Lung (tissue), 11 donors: ENCODE measurements at regions not wholly inside any gene's neighbourhood (a gene's known extent, or its start where the extent isn't known, plus 50 kb on each side); places are given as distances from the start of the nearest gene placed in this dataset.
"Not testable (repeated sequence)": the region's sequence is repeated elsewhere in the genome, so short reads cannot be mapped to it uniquely, and the experiment has no call there.

ENCODE experiments used
- ATAC-seq: fragments of 200-7000 bp; cut with Tn5 transposase; one replicate; pipeline ENCODE4 v1.9.1; 2020; ENCODE audit warnings: moderate number of reproducible peaks; ENCODE audit not compliant: insufficient read depth, low FRiP score
- DNase-seq, 3 donors: peaks; one replicate each; pipeline ENCODE4 v3.0.0-alpha.2; 2013 to 2017
- H3K27ac ChIP-seq, 2 donors: one replicate each; pipeline ENCODE4 v1.5.1; 2013; ENCODE audit warnings: mild to moderate bottlenecking in 2 of 2, moderate library complexity in 2 of 2, control low read depth in 1 of 2, inconsistent platforms in 1 of 2, low read depth in 1 of 2, low read length in 1 of 2
- H3K27me3 ChIP-seq, 3 donors: one replicate each; pipeline ENCODE4 v1.5.1; 2013; ENCODE audit warnings: low read length in 2 of 3; ENCODE audit not compliant: control insufficient read depth in 3 of 3, insufficient read depth in 3 of 3
- H3K36me3 ChIP-seq, 4 donors: one replicate each; pipeline ENCODE4 v1.5.1; 2013; ENCODE audit warnings: low read length in 4 of 4, mild to moderate bottlenecking in 1 of 4, moderate library complexity in 1 of 4; ENCODE audit not compliant: control insufficient read depth in 4 of 4, insufficient read depth in 4 of 4
- H3K4me1 ChIP-seq, 5 donors: one replicate each; pipeline ENCODE4 v1.5.1; 2013; ENCODE audit warnings: low read length in 5 of 5, mild to moderate bottlenecking in 2 of 5, moderate library complexity in 1 of 5; ENCODE audit not compliant: control insufficient read depth in 5 of 5, insufficient read depth in 5 of 5
- H3K4me3 ChIP-seq: one replicate; pipeline ENCODE4 v1.5.1; 2013; ENCODE audit warnings: mild to moderate bottlenecking, control low read depth, moderate library complexity
- H3K9ac ChIP-seq, 2 donors: one replicate each; pipeline ENCODE4 v1.5.1; 2013; ENCODE audit warnings: low read length in 2 of 2, control low read depth in 1 of 2; ENCODE audit not compliant: insufficient read depth in 1 of 2
- H3K9me3 ChIP-seq, 4 donors: one replicate each; pipeline ENCODE4 v1.5.1; 2013; ENCODE audit warnings: low read length in 3 of 4, mild to moderate bottlenecking in 1 of 4, moderate library complexity in 1 of 4; ENCODE audit not compliant: control insufficient read depth in 4 of 4, insufficient read depth in 3 of 4
- CTCF ChIP-seq: IDR thresholded peaks from 2 replicates; pipeline ENCODE4 v1.5.1; 2012; ENCODE audit warnings: mild to moderate bottlenecking; ENCODE audit errors: control extremely low read depth, extremely low read depth
- WGBS, 2 donors: extraction: QIAGEN DNeasy Blood & Tissue Kit; methylation state at CpG; one replicate each; pipeline ENCODE4 v1.1.7; 2013; 5-methylcytosine and 5-hydroxymethylcytosine counted together
- donor health status: control.
- donor health status: control.
- donor health status: Bipolar disorder and iron deficiency.
- donor health status: healthy.
- donor health status: DM: yes; HTN: yes; CAD: no.

DNA sequence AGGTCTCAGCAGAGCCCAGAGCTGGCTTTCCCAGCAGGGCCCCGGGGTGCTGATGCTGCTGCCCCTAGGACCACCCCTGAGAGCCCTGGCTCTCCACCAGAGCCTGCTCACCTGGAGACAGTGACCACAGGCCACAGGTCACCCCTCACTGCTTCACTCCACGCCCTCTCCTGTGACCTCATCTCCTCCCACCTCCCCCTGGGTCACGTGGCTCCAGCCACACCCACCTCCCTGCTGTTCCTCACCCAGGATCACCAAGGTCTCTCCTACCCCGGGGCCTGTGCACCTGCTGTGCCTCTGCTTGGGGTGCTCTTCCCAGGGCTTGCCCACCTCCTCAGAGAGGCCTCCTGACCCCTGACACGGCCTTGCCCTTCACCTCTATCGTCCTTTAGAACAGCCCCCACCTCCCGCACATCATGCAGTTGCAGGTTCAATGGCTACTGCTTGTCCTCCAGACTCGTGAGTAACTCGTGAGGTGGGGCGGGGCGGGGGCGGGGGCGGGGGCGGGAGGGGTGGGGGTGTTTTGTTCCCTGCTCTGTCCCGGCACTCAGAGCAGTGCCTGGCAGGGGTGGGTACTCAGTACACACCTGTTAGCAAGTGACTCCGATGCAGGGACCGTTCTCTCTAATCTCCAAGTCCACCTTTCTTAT is 468.0 kb downstream of the PREX1 start:
- WGBS, 2 donors, result 57 to 67% methylated on average over 15 to 17 of the region's 17 CpGs
- TF ChIP-seq CTCF, result no peak
- H3K27ac ChIP-seq, result no peak overlapping the region
- H3K27me3 ChIP-seq, result no peaks in the 10 kb centered on the region
- H3K4me3 ChIP-seq, result no peak overlapping the region
- peaks cover 0 to 6% (median 0%) of the 10 kb centered on the region in 4 donors for H3K9me3 ChIP-seq
- no peak overlapping the region for H3K9ac ChIP-seq
- ATAC-seq (no peak), DNase-seq (no peak)
- no peaks in the 10 kb centered on the region for H3K4me1 ChIP-seq
- H3K36me3 ChIP-seq, result no peaks in the 10 kb centered on the region

GRCh38 chr20:48359055-48359390 is 468.8 kb downstream of the PREX1 start:
- DNase-seq, H3K9ac ChIP-seq, ATAC-seq, H3K27me3 ChIP-seq, H3K9me3 ChIP-seq, H3K36me3 ChIP-seq, H3K27ac ChIP-seq, H3K4me3 ChIP-seq, H3K4me1 ChIP-seq: not testable (repeated sequence)
- 61 to 76% methylated on average over 6 to 8 of the region's 8 CpGs for WGBS, 2 donors

DNA sequence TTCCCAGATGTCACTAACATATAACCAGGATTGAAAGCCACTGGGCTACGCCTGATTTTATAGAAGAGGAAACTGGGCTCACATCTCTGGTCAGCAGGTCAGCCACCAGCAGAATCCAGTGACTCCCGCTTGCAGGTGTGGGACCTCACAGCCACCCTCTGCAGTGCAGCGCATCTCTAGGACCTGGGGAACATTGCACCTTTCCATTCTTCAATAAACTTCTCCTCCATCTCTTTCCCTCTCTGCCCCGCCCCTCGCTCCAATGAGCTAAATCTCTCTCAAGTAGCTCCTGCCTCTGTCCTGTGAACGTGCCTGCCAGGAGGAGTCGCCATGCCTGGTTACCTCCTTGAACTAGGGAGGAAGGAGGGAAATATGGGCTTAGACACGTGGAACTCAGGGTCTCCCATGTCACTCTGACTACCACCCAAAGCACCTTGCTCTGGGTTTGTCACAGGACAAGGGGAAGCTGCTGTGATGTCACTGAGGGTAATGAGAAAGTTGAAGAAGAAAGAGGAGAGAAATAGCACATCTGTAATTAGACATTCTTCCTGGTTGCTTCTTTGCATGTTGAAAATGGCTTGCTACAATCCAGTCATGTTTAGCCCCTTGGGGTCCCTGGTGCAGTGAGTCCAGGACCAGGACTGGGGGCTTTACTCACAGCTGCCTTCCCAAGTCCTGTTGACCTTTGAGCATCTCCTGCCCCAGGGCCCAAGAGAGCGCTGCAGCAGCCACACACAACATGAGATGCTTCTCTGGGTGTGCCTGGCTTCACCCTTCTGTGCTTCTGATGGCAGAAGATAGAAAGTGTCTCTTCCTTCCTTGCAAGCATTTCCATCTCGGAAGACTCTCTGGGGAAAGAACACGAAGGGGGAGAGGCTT is 469.4 kb downstream of the PREX1 start:
- no peak overlapping the region for H3K27ac ChIP-seq
- no peaks in the 10 kb centered on the region for H3K27me3 ChIP-seq
- 84 to 88% methylated on average over 11 of the region's 11 CpGs for WGBS, 2 donors
- H3K9ac ChIP-seq, result no peak overlapping the region
- H3K4me1 ChIP-seq, result no peaks in the 10 kb centered on the region
- ATAC-seq, result no peak
- DNase-seq, result no peak
- peaks cover 0 to 11% (median 0%) of the 10 kb centered on the region in 4 donors for H3K9me3 ChIP-seq
- no peaks in the 10 kb centered on the region for H3K36me3 ChIP-seq
- H3K4me3 ChIP-seq, result no peak overlapping the region
- TF ChIP-seq CTCF, result no peak

DNA sequence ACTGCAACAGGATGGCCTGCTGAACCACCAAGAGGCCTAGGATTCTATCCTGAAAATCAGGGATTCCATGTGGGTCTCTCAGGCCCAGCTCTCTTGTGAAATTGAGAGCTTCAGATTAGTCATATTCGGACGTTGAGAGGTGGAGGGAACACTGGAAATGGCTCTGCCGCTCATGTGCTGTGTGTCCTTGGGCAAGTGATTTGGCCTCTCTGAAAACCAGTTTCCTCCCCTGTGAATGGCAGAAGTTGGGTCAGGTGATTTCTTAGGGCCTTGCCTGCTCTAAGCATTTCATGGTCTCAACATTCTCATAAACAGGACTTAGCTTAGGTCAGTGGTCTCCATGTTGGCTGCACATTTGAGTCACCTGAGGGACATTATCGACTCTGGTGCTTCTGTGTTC is 470.1 kb downstream of the PREX1 start:
- no peaks in the 10 kb centered on the region for H3K27me3 ChIP-seq
- no peak for TF ChIP-seq CTCF
- no peaks in the 10 kb centered on the region for H3K36me3 ChIP-seq
- H3K9ac ChIP-seq, result no peak overlapping the region
- H3K27ac ChIP-seq, result no peak overlapping the region
- no peak for DNase-seq
- no peak for ATAC-seq
- H3K4me1 ChIP-seq, result no peaks in the 10 kb centered on the region
- WGBS, 2 donors, result 89 to 96% methylated on average over 4 of the region's 4 CpGs
- no peak overlapping the region for H3K4me3 ChIP-seq
- peaks cover 0 to 11% (median 0%) of the 10 kb centered on the region in 4 donors for H3K9me3 ChIP-seq
